ENCODE measurements at regions not wholly inside any gene's neighbourhood (a gene's known extent, or its start where the extent isn't known, plus 50 kb on each side); places are given as distances from the start of the nearest gene placed in this dataset.
A peak's percentile ranks its signal among the peaks of the same experiment; 100 is the strongest.

- DNase-seq = no peak
These were observed 182.2 kb downstream of the WDR11 start for GRCh38 chr10:121033366-121033765.

GRCh38 chr10:121036431-121036830 lies 185.3 kb downstream of the WDR11 start:
- DNase-seq = peak; percentile 75

- no peak for DNase-seq
These were observed 190.3 kb downstream of the WDR11 start for GRCh38 chr10:121041499-121041898.

- no peak for DNase-seq
These were observed 190.7 kb downstream of the WDR11 start for GRCh38 chr10:121041906-121042305.

GRCh38 chr10:121042342-121042741 lies 191.2 kb downstream of the WDR11 start:
- DNase-seq = no peak

GRCh38 chr10:121043124-121043849 lies 192.1 kb downstream of the WDR11 start:
- DNase-seq = peak; percentile 76

- no peak for DNase-seq
These were observed 197.6 kb downstream of the WDR11 start for GRCh38 chr10:121048749-121049148.

GRCh38 chr10:121049489-121049888 lies 198.3 kb downstream of the WDR11 start:
- DNase-seq = no peak

- DNase-seq = no peak
These were observed 198.8 kb downstream of the WDR11 start for GRCh38 chr10:121049923-121050322.

- DNase-seq = no peak
These were observed 200.0 kb downstream of the WDR11 start for GRCh38 chr10:121051171-121051570.

GRCh38 chr10:121051696-121052279 lies 200.6 kb downstream of the WDR11 start:
- no peak for DNase-seq

GRCh38 chr10:121053151-121053550 lies 202.0 kb downstream of the WDR11 start:
- no peak for DNase-seq

- no peak for DNase-seq
These were observed 203.7 kb downstream of the WDR11 start for GRCh38 chr10:121054874-121055273.

- DNase-seq = no peak
These were observed 206.1 kb downstream of the WDR11 start for GRCh38 chr10:121057269-121057668.

- DNase-seq = no peak
These were observed 206.9 kb downstream of the WDR11 start for GRCh38 chr10:121058082-121058481.

GRCh38 chr10:121059351-121059750 lies 208.2 kb downstream of the WDR11 start:
- no peak for DNase-seq

- DNase-seq = no peak
These were observed 211.0 kb downstream of the WDR11 start for GRCh38 chr10:121062115-121062514.

GRCh38 chr10:121063744-121064143 lies 212.6 kb downstream of the WDR11 start:
- DNase-seq = no peak

GRCh38 chr10:121064491-121064890 lies 213.3 kb downstream of the WDR11 start:
- DNase-seq = no peak

- no peak for DNase-seq
These were observed 214.2 kb downstream of the WDR11 start for GRCh38 chr10:121065330-121065729.

- DNase-seq = peak; percentile 80
These were observed 218.1 kb downstream of the WDR11 start for GRCh38 chr10:121069061-121069850.

GRCh38 chr10:121070275-121071070 lies 219.3 kb downstream of the WDR11 start:
- DNase-seq = no peak

GRCh38 chr10:121071901-121072300 lies 220.7 kb downstream of the WDR11 start:
- DNase-seq = no peak

Measured in islet precursor cell (in vitro differentiated cells).